ENCODE measurements at regions not wholly inside any gene's neighbourhood (a gene's known extent, or its start where the extent isn't known, plus 50 kb on each side); places are given as distances from the start of the nearest gene placed in this dataset.

GRCh38 chr2:71906357-71906973, 241.2 kb downstream of the CYP26B1 start:
- no peaks in the 10 kb centered on the region for H3K4me1 ChIP-seq (ENCODE audit: control insufficient read depth, insufficient read depth, low read length)
- H3K27me3 ChIP-seq (ENCODE audit: control insufficient read depth, insufficient read depth, low read length) = no peaks in the 10 kb centered on the region
- no peak overlapping the region for H3K4me3 ChIP-seq (ENCODE audit: low read length)
- no peak overlapping the region for H3K27ac ChIP-seq (ENCODE audit: low read depth, low read length)
- no peak overlapping the region for H3K9ac ChIP-seq (ENCODE audit: low read length)
- no peaks in the 10 kb centered on the region for H3K36me3 ChIP-seq (ENCODE audit: control insufficient read depth, insufficient read depth, low read length)

- Histone ChIP-seq H3K4me3 (ENCODE audit: low read length) (no peak overlapping the region), H3K27ac (ENCODE audit: low read depth, low read length) (no peak overlapping the region), H3K4me1 (ENCODE audit: control insufficient read depth, insufficient read depth, low read length) (no peaks in the 10 kb centered on the region), H3K9ac (ENCODE audit: low read length) (no peak overlapping the region), H3K36me3 (ENCODE audit: control insufficient read depth, insufficient read depth, low read length) (no peaks in the 10 kb centered on the region), H3K27me3 (ENCODE audit: control insufficient read depth, insufficient read depth, low read length) (no peaks in the 10 kb centered on the region)
Measured at GRCh38 chr2:71905205-71905604, 242.5 kb downstream of the CYP26B1 start.

- Histone ChIP-seq H3K27ac (ENCODE audit: low read depth, low read length) (no peak overlapping the region), H3K4me3 (ENCODE audit: low read length) (no peak overlapping the region), H3K9ac (ENCODE audit: low read length) (no peak overlapping the region), H3K4me1 (ENCODE audit: control insufficient read depth, insufficient read depth, low read length) (no peaks in the 10 kb centered on the region), H3K36me3 (ENCODE audit: control insufficient read depth, insufficient read depth, low read length) (no peaks in the 10 kb centered on the region), H3K27me3 (ENCODE audit: control insufficient read depth, insufficient read depth, low read length) (no peaks in the 10 kb centered on the region)
Measured at GRCh38 chr2:71903841-71904240, 243.8 kb downstream of the CYP26B1 start.

GRCh38 chr2:71901466-71901865, 246.2 kb downstream of the CYP26B1 start:
- Histone ChIP-seq H3K4me1 (ENCODE audit: control insufficient read depth, insufficient read depth, low read length) (no peaks in the 10 kb centered on the region), H3K9ac (ENCODE audit: low read length) (no peak overlapping the region), H3K36me3 (ENCODE audit: control insufficient read depth, insufficient read depth, low read length) (no peaks in the 10 kb centered on the region), H3K4me3 (ENCODE audit: low read length) (no peak overlapping the region), H3K27me3 (ENCODE audit: control insufficient read depth, insufficient read depth, low read length) (no peaks in the 10 kb centered on the region), H3K27ac (ENCODE audit: low read depth, low read length) (no peak overlapping the region)

GRCh38 chr2:71898851-71899681, 248.6 kb downstream of the CYP26B1 start:
- Histone ChIP-seq H3K9ac (ENCODE audit: low read length) (no peak overlapping the region), H3K4me3 (ENCODE audit: low read length) (no peak overlapping the region), H3K4me1 (ENCODE audit: control insufficient read depth, insufficient read depth, low read length) (no peaks in the 10 kb centered on the region), H3K27ac (ENCODE audit: low read depth, low read length) (no peak overlapping the region), H3K27me3 (ENCODE audit: control insufficient read depth, insufficient read depth, low read length) (no peaks in the 10 kb centered on the region), H3K36me3 (ENCODE audit: control insufficient read depth, insufficient read depth, low read length) (no peaks in the 10 kb centered on the region)

GRCh38 chr2:71898375-71898774, 249.3 kb downstream of the CYP26B1 start:
- Histone ChIP-seq H3K36me3 (ENCODE audit: control insufficient read depth, insufficient read depth, low read length) (no peaks in the 10 kb centered on the region), H3K9ac (ENCODE audit: low read length) (no peak overlapping the region), H3K27me3 (ENCODE audit: control insufficient read depth, insufficient read depth, low read length) (no peaks in the 10 kb centered on the region), H3K27ac (ENCODE audit: low read depth, low read length) (no peak overlapping the region), H3K4me1 (ENCODE audit: control insufficient read depth, insufficient read depth, low read length) (no peaks in the 10 kb centered on the region), H3K4me3 (ENCODE audit: low read length) (no peak overlapping the region)

- Histone ChIP-seq H3K36me3 (ENCODE audit: control insufficient read depth, insufficient read depth, low read length) (no peaks in the 10 kb centered on the region), H3K27ac (ENCODE audit: low read depth, low read length) (no peak overlapping the region), H3K27me3 (ENCODE audit: control insufficient read depth, insufficient read depth, low read length) (no peaks in the 10 kb centered on the region), H3K4me3 (ENCODE audit: low read length) (no peak overlapping the region), H3K9ac (ENCODE audit: low read length) (no peak overlapping the region), H3K4me1 (ENCODE audit: control insufficient read depth, insufficient read depth, low read length) (no peaks in the 10 kb centered on the region)
Measured at GRCh38 chr2:71897836-71898235, 249.8 kb downstream of the CYP26B1 start.

GRCh38 chr2:71897137-71897480, 250.6 kb downstream of the CYP26B1 start:
- no peaks in the 10 kb centered on the region for H3K36me3 ChIP-seq (ENCODE audit: control insufficient read depth, insufficient read depth, low read length)
- no peaks in the 10 kb centered on the region for H3K27me3 ChIP-seq (ENCODE audit: control insufficient read depth, insufficient read depth, low read length)
- H3K9ac ChIP-seq (ENCODE audit: low read length) = no peak overlapping the region
- no peaks in the 10 kb centered on the region for H3K4me1 ChIP-seq (ENCODE audit: control insufficient read depth, insufficient read depth, low read length)
- H3K27ac ChIP-seq (ENCODE audit: low read depth, low read length) = no peak overlapping the region
- no peak overlapping the region for H3K4me3 ChIP-seq (ENCODE audit: low read length)

GRCh38 chr2:71896385-71897136, 251.1 kb downstream of the CYP26B1 start:
- Histone ChIP-seq H3K4me1 (ENCODE audit: control insufficient read depth, insufficient read depth, low read length) (no peaks in the 10 kb centered on the region), H3K36me3 (ENCODE audit: control insufficient read depth, insufficient read depth, low read length) (no peaks in the 10 kb centered on the region), H3K4me3 (ENCODE audit: low read length) (no peak overlapping the region), H3K27ac (ENCODE audit: low read depth, low read length) (no peak overlapping the region), H3K9ac (ENCODE audit: low read length) (no peak overlapping the region), H3K27me3 (ENCODE audit: control insufficient read depth, insufficient read depth, low read length) (no peaks in the 10 kb centered on the region)

GRCh38 chr2:71895320-71896161, 252.1 kb downstream of the CYP26B1 start:
- Histone ChIP-seq H3K4me1 (ENCODE audit: control insufficient read depth, insufficient read depth, low read length) (no peaks in the 10 kb centered on the region), H3K4me3 (ENCODE audit: low read length) (no peak overlapping the region), H3K9ac (ENCODE audit: low read length) (no peak overlapping the region), H3K27me3 (ENCODE audit: control insufficient read depth, insufficient read depth, low read length) (no peaks in the 10 kb centered on the region), H3K27ac (ENCODE audit: low read depth, low read length) (no peak overlapping the region), H3K36me3 (ENCODE audit: control insufficient read depth, insufficient read depth, low read length) (no peaks in the 10 kb centered on the region)

- Histone ChIP-seq H3K9ac (ENCODE audit: low read length) (no peak overlapping the region), H3K27ac (ENCODE audit: low read depth, low read length) (no peak overlapping the region), H3K27me3 (ENCODE audit: control insufficient read depth, insufficient read depth, low read length) (no peaks in the 10 kb centered on the region), H3K4me3 (ENCODE audit: low read length) (no peak overlapping the region), H3K4me1 (ENCODE audit: control insufficient read depth, insufficient read depth, low read length) (no peaks in the 10 kb centered on the region), H3K36me3 (ENCODE audit: control insufficient read depth, insufficient read depth, low read length) (no peaks in the 10 kb centered on the region)
Measured at GRCh38 chr2:71894261-71894660, 253.4 kb downstream of the CYP26B1 start.

- H3K36me3 ChIP-seq (ENCODE audit: control insufficient read depth, insufficient read depth, low read length) = no peaks in the 10 kb centered on the region
- no peaks in the 10 kb centered on the region for H3K27me3 ChIP-seq (ENCODE audit: control insufficient read depth, insufficient read depth, low read length)
- no peaks in the 10 kb centered on the region for H3K4me1 ChIP-seq (ENCODE audit: control insufficient read depth, insufficient read depth, low read length)
- H3K4me3 ChIP-seq (ENCODE audit: low read length) = no peak overlapping the region
- H3K9ac ChIP-seq (ENCODE audit: low read length) = no peak overlapping the region
- no peak overlapping the region for H3K27ac ChIP-seq (ENCODE audit: low read depth, low read length)
Measured at GRCh38 chr2:71893646-71894045, 254.0 kb downstream of the CYP26B1 start.

All from rectal smooth muscle tissue (tissue), 1 donor.